Astrocyte of the hippocampus (primary cell): ENCODE measurements at regions not wholly inside any gene's neighbourhood (a gene's known extent, or its start where the extent isn't known, plus 50 kb on each side); places are given as distances from the start of the nearest gene placed in this dataset.

Source experiments
- DNase-seq: peaks from one replicate; pipeline ENCODE4 v3.0.0; 2011; ENCODE audit warnings: low read depth, low spot score

DNA sequence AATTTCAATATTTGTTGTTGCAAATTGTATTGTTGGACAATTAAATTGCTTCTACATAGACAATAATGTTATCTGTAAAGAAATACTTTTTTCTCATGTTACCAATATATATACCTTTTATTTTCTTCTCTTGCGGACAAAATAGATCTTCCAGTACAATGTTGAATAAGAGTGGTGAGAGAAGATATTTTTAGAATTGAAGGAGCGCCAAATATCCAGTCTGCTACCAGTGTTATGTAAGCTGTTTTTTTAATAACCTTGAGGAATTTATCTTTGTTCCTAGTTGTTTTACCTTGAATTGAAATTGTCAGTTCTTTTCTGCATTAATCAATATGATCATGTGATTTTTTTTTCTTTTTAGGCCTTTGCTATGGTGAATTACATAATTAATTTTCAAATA lies 1702.5 kb upstream of the RAG2 start:
- DNase-seq: no peak

DNA sequence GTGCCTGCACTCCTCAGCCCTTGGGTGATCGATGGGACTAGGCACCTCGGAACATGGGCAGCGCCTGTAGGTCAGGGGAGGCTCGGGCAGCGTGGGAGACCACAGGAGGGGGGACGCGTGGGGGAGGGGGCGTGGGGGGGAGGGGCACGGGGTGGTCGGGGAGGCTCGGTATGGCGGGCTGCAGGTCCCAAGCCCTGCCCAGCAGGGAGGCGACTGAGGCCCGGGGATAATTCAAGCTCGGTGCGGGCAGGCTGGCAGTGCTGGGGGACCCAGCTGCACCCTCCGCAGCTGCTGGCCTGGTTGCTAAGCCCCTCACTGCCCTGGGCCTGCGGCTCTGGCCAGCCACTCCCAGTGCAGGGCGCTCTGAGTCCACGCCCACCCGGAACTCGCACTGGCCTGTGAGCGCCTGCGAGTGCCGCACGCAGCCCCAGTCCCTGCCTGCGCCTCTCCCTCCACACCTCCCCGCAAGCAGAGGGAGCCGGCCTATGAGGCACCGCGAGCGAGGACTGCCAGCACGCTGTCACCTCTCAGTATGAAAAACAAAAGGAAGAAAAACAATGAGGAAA lies 1698.3 kb upstream of the RAG2 start:
- no peak for DNase-seq

DNA sequence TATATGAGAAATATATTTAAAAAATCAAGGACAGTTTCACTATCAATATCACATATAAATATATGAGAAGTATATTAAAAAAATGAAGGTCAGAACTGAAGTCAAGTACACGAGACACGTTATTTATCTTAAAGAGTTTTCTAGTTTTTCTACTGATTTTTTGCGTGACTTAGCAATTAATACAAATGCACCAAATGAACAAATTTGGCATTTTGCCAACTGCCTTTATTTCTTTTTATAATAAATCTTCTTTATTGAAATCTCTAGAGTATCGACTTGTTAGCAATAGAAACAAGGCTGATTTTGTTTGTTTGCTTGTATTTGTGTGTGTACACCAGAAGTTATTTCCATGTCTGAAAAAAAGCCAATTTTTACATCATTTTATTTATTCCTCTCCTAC lies 1684.7 kb upstream of the RAG2 start:
- no peak for DNase-seq

DNA sequence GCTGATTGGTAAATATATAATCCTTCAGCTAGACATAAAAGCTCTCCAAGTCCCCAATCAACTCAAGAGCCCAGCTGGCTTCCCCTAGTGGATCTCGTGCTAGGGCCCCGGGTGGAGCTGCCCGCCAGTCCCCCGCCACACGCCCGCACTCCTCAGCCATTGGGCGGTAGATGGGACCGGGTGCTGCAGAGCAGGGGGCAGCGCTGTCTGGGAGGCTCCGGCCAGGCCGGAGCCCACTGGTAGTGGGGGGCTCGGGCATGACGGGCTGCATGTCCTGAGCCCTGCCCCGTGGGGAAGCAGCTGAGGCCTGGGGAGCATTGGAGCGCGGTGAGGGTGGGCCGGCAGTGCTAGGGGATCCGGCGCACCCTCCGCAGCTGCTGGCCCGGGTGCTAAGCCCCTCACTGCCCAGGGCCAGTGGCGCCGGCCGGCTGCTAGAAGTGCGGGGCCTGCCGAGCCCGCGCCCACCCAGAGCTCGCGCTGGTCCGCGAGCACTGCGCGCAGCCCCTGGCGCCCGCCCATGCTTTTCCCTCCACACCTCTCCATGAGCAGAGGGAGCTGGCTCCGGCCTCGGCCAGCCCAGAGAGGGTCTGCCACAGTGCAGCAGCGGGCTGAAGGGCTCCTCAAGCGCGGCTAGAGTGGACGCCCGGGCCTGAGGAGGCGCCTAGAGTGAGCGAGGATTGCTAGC lies 1680.6 kb upstream of the RAG2 start:
- DNase-seq: no peak

DNA sequence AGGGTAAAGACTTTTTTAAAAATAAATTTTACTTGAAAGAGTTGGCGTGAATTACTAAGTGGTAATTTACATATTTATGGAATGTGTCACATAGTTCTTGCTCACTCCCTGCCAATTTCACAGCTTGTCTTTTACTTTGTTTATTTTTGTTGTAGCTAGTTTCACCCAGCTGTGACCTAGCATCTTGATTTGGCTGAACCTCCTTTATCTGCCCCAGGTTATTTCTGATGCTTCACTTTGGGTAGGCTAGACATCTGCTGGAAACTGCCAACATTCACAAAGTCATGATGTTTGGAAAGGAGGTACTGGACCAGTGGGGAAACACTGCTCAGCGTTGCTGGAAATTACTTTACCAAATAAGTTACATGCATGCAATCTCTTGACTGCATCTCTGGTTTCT lies 1676.0 kb upstream of the RAG2 start:
- peak; percentile 14 for DNase-seq

DNA sequence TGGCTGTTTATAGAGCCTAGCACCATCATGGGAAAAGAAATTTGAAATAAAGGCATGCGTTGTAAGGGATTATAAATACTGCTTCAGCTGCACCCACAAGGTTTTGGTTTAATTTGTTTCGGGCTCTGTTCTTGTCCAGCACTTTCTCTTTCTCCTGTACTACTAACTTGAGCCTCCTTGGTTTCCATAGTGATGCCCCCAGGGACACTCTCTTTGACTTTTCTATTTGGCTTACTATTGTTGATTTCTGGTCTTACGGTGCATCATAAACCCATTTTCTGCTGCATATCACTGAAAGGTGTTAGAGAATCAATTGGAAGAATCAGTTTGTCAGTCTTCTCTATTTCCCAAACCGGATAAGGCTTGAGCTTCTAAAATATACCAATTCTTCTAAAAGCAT lies 1674.3 kb upstream of the RAG2 start:
- no peak for DNase-seq

DNA sequence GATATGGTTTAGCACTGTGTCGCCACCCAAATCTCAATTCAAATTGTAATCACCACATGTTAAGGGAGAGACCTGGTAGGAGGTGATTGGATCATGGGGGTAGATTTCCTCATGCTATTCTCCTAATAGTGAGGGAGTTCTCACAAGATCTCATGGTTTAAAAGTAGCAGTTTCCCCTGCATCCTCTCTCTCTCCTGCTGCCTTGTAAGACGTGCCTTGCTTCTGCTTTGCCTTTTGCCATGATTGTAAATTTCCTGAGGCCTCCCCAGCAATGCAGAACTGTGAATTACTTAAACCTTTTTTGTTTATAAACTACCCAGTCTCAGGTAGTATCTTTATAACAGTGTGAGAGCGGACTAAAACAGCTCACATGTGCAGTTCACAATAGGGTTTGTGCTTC lies 1668.7 kb upstream of the RAG2 start:
- no peak for DNase-seq

DNA sequence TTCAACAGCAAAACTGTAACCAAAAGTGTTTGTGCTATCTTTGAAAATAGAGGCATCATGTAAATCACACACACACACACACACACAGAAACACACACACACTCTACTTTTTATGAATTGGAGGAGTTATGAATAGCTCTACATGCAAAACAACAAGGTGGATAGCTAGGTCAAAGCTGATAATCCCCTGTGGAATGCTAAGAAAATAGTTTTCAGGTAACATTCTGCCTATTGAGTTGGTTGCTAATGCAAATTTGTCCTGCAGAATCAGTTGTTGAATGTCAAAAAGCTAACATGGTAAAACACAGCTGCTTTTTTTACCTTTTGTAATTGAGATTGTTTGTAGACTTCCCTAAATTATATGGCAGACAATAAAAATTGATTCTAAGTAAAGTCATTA lies 1658.4 kb upstream of the RAG2 start:
- DNase-seq: no peak

DNA sequence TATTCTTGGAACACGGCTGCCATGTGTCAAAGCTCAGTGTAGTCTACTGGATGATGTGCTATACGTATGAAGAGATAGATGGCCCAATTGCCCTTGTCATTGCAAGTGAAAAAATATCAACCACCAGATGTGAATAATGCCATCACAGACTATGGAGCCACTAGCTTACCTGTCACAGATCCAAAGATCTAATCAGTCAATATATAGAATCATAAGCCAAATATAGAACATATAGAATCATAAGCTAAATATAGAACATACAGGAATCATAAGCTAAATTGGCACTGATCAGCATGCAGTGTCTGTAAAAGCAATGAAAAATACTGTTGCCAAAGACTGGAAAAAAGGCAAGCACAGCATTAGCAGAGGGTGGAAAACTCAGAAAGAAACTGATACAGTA lies 1656.9 kb upstream of the RAG2 start:
- DNase-seq: no peak

DNA sequence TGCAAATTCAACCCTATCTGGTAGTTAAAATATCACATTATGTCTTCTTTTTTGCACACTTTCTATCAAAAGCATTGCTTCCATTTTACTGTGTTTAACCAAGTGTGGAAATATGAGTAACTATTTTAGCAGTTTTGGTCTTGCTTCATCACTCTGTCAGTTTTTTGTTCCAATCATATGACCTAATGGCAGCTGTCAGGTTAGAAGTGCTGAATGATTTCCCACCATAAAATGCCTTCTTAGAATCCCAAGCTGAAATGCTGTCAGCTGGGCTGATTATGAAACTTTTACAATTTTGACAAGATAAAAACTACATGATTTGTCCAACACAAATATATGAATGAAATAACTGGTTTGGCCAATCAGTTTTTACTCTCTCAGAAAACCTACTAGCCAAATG lies 1654.6 kb upstream of the RAG2 start:
- DNase-seq: no peak

DNA sequence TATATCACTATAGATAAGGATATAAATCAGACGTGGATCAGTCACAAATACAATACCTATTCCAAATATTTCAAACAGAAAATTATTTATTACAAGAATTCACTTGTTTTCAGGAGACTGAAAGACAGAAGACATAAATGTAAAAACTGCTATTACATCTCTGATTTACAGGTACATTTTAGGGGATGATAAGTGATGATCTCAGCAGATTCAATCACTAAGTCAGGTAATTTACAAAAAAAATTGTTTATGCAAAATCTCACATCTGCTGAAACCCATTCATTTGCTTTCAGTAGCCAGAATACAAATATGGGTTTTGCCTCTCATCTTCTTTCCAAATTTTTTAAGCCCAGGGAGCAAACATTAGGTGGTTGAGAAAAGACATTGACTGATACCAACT lies 1648.4 kb upstream of the RAG2 start:
- no peak for DNase-seq

DNA sequence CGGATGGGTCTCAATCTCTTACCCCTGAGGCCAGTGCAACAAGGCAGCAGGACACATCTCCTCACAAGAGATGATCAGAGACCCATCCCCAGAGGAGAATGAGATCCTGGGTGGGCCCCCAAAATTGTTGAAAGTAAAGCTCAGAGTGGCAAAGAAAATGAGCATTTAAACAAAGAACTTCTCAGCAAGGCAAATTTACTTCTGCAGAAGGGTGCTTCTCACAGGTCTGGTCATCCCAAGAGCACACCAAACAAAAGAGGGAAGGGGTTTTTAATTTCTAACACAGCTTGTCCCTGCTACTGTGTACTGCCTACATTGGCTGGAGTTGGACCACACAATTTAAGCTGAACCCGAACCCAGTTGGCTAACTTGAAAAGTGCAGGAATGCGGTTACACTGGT lies 1628.6 kb upstream of the RAG2 start:
- DNase-seq: no peak

DNA sequence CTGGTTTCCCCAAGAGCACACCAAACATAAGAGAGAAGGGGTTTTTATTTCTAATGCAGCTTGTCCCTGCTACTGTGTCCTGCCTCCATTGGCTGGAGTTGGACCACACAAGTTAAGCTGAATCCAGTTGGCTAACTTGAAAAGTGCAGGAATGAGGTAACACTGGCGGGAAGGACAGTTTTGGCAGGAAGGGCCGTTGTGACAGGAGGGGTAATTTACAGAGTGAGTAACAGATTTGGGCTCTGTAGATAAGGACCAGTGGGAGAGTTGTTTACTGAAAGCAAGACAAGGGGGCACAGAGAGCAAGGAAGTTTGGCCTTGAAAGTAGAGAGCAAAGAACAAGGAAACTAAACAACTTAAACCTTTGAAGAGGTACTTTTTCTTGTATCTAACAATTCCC lies 1623.3 kb upstream of the RAG2 start:
- no peak for DNase-seq

DNA sequence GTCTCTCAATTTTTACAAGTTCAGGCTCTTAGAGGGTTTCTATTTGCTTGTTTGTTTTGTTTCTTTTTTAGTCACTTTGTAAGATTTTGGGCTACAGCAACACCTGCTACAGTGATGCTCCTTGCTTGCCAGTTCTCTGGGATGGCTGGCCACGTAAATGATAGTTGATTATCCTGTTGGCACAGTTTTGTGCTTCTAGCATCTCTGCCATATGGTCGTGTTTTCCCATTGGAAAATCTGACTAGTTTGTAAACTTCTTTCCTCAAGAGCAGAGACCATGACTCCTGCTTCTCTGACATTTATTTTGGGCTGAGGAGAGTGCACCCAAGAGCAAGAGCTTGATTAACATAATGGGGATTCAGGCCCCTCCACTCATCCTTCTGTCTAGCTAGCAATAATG lies 1621.6 kb upstream of the RAG2 start:
- no peak for DNase-seq

DNA sequence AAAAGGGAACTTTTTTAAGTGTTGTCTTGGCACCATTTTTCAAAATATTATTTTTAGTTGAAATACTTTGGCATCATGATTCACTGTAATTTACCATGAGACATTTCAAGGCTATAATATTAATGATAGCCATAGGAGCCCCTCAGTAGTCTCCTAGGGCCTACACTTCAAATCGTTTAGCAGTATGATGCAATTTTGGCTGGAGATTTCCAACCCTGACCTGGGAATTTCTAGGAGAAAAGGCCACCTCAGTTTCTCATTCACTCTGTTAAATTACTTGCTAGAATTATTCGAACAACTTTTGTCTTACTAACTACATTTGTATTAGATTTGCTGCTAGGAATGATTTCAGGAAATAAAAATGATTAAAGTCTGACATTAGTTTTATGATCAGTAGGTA lies 1610.9 kb upstream of the RAG2 start:
- DNase-seq: no peak

DNA sequence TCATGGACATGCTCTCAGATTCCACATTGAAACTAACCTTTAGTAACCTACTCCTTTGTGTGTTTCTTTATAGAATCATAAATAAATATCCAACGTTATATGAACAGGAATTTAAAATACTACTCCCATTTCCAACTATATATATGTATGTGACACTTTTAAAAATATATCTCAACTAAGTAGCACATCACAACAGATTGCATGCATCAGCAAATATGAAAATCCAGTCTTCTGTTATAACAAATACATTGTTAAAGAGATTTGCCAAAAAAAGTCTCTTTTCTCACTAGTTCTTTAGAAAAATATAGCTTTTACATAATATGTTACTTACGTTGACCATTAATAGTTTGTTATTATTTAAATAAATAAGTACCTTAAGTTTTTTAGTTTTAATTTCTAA lies 1608.6 kb upstream of the RAG2 start:
- no peak for DNase-seq

DNA sequence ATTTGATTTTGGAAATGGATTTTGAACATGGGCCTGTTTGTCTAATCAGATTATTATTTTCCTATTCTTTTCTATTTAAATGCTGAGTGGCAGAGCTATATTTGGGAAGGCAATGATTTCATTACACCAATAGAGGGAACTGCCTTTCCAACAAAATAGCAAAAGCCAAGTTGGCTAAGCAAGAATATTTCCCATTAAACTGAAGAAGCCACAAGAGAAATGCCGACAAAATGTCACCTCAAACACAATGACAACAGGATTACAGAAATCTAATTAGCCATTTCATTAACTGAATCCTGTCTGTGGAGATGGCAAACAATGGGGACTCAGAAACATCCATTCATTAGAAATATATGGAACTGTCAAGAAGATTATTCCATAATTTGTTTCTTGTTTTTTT lies 1593.1 kb upstream of the RAG2 start:
- DNase-seq: no peak

DNA sequence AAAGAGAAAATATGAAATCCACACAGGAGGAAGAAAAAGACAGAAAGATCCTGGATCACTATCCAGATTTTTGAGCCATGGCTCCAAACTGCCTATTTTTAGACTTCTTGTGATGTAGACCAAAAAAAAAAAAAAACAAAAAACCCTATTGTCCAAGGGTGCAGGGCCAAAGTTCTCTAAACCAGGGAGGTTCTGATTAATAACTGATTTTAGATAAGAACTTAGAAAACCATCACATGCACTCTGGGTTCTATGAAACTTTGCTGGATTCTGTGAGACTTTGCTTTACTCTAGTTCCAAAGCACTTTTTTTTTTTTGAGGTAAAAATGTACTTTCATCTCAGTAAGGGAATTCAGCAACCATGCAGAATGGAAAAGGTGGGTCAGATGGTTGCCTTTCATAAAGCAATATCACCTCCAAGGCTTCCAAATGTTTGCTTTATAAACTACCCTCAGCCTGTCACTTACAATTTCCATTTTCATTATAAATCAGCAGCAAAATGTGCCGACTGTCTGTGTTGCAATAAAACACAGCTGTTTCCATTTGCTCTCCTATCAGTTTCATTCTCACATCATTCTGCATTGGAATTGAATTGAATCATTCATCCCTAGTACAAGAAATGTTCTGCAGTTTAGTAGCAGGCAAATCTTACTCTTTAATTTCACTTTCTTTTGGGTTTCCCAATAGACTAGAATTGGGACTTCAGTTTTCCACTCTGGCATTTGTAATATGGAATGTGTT lies 1584.3 kb upstream of the RAG2 start:
- DNase-seq: no peak

DNA sequence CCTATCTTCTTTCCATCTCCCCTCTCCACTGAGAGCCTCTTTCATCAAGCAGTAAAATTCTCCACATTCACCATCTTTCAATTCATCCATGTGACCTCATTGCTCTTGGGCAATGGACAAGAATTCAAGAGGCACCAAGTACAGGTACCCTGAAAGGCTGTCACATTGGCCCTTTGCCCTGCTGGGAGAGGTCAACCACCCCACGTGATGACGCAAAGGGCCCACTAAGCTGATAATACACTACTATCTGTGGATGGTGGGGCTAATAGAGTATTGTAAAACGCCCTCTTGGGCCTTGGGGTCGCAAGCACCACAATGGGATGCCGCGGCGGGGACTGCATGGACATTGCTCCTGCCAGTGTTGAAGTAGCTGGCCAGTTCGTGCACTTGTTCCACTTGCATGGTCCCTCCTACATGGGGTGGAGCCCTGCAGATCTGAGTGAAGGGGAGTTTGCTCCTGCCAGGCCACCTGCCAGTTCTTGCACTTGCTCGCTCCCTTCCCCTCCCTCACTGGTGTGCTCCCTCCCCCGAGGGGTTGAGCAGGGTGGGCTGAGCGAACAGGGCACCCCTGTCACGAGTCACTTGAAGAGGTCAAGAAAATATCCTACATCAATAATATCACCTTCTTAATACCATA lies 1578.8 kb upstream of the RAG2 start:
- no peak for DNase-seq

DNA sequence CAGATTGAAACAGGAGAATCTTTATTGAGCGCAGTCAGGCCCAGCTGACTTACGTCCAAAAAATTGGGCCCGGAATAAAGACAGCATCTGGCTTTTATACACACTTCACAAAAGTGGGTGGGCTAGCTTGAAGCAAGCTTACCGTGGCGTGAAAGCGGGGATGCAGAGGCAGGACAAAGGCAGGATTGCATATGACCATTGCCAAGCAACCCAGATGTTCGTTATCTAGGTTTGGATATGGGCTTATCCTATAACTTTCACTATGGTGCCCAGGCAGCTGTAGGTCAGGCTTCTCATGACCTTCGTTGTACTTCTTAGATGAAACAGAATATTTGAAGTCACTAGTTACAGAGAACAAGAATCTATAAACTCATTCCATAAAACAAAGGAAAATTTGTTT lies 1575.6 kb upstream of the RAG2 start:
- no peak for DNase-seq

DNA sequence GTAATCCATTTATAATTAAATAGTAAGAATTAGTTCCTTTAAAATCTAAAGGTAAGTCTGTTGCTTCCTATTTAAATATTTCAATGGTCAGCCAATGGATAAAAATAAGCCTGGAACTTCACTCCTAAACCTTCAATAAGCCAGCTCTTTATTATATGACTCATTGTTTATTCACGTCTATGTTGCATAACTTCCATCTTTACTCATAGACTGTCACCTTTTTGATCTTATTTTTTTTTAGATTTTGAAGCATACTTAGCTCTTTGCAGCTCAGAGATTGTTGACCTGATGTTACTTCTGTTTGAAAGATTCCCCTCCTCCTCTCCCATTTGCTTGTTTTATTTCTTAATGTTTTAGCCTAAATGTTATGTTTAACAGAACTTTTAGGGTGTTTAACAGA lies 1571.2 kb upstream of the RAG2 start:
- peak; percentile 12 for DNase-seq

DNA sequence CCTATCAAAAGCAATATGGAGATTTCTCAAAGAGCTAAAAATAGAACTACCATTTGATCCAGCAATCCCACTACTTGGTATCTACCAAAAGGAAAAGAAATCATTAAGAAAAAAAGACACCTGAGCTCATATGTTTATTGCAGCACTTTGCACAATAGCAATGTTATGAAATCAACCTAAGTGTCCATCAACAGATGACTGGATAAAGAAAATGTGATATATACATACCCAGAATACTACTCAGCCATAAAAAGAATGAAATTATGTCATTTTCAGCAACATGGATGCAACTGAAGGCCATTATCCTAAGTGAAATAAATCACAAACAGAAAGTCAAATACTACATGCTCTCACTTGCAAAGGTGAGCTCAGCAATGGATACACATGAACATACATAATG lies 1565.5 kb upstream of the RAG2 start:
- DNase-seq: no peak

DNA sequence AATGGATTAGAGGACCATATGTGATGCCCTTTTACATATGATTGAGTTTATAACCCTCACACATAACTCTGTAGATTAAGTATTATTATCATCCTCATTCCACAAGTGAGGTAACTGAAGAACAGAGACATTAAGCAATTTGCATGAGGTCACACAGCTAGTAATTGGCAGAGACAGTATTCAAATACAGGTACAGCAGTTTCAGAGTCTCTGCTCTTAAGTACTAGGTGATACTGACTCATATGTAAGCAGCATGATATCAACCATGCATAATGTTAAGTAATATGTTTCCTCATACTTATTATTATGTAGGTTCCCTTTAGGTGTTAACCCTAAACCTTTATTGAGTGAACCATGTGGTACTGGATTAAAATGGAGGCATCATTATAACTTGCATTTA lies 1562.4 kb upstream of the RAG2 start:
- no peak for DNase-seq
